ENCODE measurements at regions not wholly inside any gene's neighbourhood (a gene's known extent, or its start where the extent isn't known, plus 50 kb on each side); places are given as distances from the start of the nearest gene placed in this dataset.

- Mint-ChIP-seq H3K4me3 (no peak overlapping the region), H3K4me1 (no peaks in the 10 kb centered on the region)
Measured at GRCh38 chr16:65429504-65430181, 307.8 kb upstream of the CDH11 start.

GRCh38 chr16:65426484-65426883 is 304.6 kb upstream of the CDH11 start:
- DNase-seq (no peak), ATAC-seq (ENCODE audit: low read depth) (no peak)
- no peaks in the 10 kb centered on the region for H3K36me3 Mint-ChIP-seq
- H3K27me3 Mint-ChIP-seq: no peaks in the 10 kb centered on the region
- H3K27ac Mint-ChIP-seq: no peak overlapping the region
- H3K4me3 Mint-ChIP-seq: no peak overlapping the region
- POLR2A ChIA-PET: no interaction called here
- no peaks in the 10 kb centered on the region for H3K9me3 Mint-ChIP-seq
- no peaks in the 10 kb centered on the region for H3K4me1 Mint-ChIP-seq

More at GRCh38 chr16:65429504-65430181, 307.8 kb upstream of the CDH11 start:
- no peaks in the 10 kb centered on the region for H3K9me3 Mint-ChIP-seq
- H3K27me3 Mint-ChIP-seq: no peaks in the 10 kb centered on the region
- H3K36me3 Mint-ChIP-seq: no peaks in the 10 kb centered on the region
- DNase-seq (no peak), ATAC-seq (ENCODE audit: low read depth) (no peak)
- POLR2A ChIA-PET: no interaction called here
- H3K27ac Mint-ChIP-seq: no peak overlapping the region

- H3K27ac Mint-ChIP-seq: no peak overlapping the region
- H3K27me3 Mint-ChIP-seq: no peaks in the 10 kb centered on the region
- POLR2A ChIA-PET: no interaction called here
- H3K9me3 Mint-ChIP-seq: no peaks in the 10 kb centered on the region
- H3K4me3 Mint-ChIP-seq: no peak overlapping the region
- H3K4me1 Mint-ChIP-seq: no peaks in the 10 kb centered on the region
- DNase-seq (no peak), ATAC-seq (ENCODE audit: low read depth) (no peak)
- H3K36me3 Mint-ChIP-seq: no peaks in the 10 kb centered on the region
Measured at GRCh38 chr16:65422934-65423333, 301.1 kb upstream of the CDH11 start.

- DNase-seq: no peak
Measured at GRCh38 chr16:65421596-65421995, 299.7 kb upstream of the CDH11 start.

GRCh38 chr16:65418435-65418834 is 296.6 kb upstream of the CDH11 start:
- H3K9me3 Mint-ChIP-seq: no peaks in the 10 kb centered on the region
- no peak for DNase-seq
- H3K27ac Mint-ChIP-seq: no peak overlapping the region
- H3K4me3 Mint-ChIP-seq: no peak overlapping the region
- H3K4me1 Mint-ChIP-seq: no peaks in the 10 kb centered on the region
- no peaks in the 10 kb centered on the region for H3K36me3 Mint-ChIP-seq
- POLR2A ChIA-PET: no interaction called here
- H3K27me3 Mint-ChIP-seq: no peaks in the 10 kb centered on the region
- ATAC-seq (ENCODE audit: low read depth): no peak

More at GRCh38 chr16:65421596-65421995, 299.7 kb upstream of the CDH11 start:
- POLR2A ChIA-PET: no interaction called here
- H3K27me3 Mint-ChIP-seq: no peaks in the 10 kb centered on the region
- no peaks in the 10 kb centered on the region for H3K9me3 Mint-ChIP-seq
- no peaks in the 10 kb centered on the region for H3K36me3 Mint-ChIP-seq
- H3K27ac Mint-ChIP-seq: no peak overlapping the region
- H3K4me1 Mint-ChIP-seq: no peaks in the 10 kb centered on the region
- ATAC-seq (ENCODE audit: low read depth): no peak
- no peak overlapping the region for H3K4me3 Mint-ChIP-seq

GRCh38 chr16:65415460-65415859 is 293.6 kb upstream of the CDH11 start:
- no peak overlapping the region for H3K27ac Mint-ChIP-seq
- POLR2A ChIA-PET: no interaction called here
- no peaks in the 10 kb centered on the region for H3K9me3 Mint-ChIP-seq
- DNase-seq (no peak), ATAC-seq (ENCODE audit: low read depth) (no peak)
- H3K4me1 Mint-ChIP-seq: no peaks in the 10 kb centered on the region
- no peaks in the 10 kb centered on the region for H3K27me3 Mint-ChIP-seq
- H3K36me3 Mint-ChIP-seq: no peaks in the 10 kb centered on the region
- H3K4me3 Mint-ChIP-seq: no peak overlapping the region

- POLR2A ChIA-PET: no interaction called here
- ATAC-seq (ENCODE audit: low read depth) (no peak), DNase-seq (no peak)
- no peaks in the 10 kb centered on the region for H3K27me3 Mint-ChIP-seq
- H3K4me1 Mint-ChIP-seq: no peaks in the 10 kb centered on the region
- no peaks in the 10 kb centered on the region for H3K36me3 Mint-ChIP-seq
- H3K4me3 Mint-ChIP-seq: no peak overlapping the region
- H3K27ac Mint-ChIP-seq: no peak overlapping the region
- H3K9me3 Mint-ChIP-seq: no peaks in the 10 kb centered on the region
Measured at GRCh38 chr16:65414284-65414984, 292.6 kb upstream of the CDH11 start.

- DNase-seq (no peak), ATAC-seq (ENCODE audit: low read depth) (no peak)
- no peak overlapping the region for H3K4me3 Mint-ChIP-seq
- POLR2A ChIA-PET: no interaction called here
- H3K9me3 Mint-ChIP-seq: no peaks in the 10 kb centered on the region
- no peaks in the 10 kb centered on the region for H3K36me3 Mint-ChIP-seq
- H3K27me3 Mint-ChIP-seq: no peaks in the 10 kb centered on the region
- H3K4me1 Mint-ChIP-seq: no peaks in the 10 kb centered on the region
- no peak overlapping the region for H3K27ac Mint-ChIP-seq
Measured at GRCh38 chr16:65413861-65414260, 292.0 kb upstream of the CDH11 start.

- no peaks in the 10 kb centered on the region for H3K9me3 Mint-ChIP-seq
- POLR2A ChIA-PET: no interaction called here
- no peak for DNase-seq
- H3K27me3 Mint-ChIP-seq: no peaks in the 10 kb centered on the region
- H3K27ac Mint-ChIP-seq: no peak overlapping the region
- H3K4me3 Mint-ChIP-seq: no peak overlapping the region
- H3K36me3 Mint-ChIP-seq: no peaks in the 10 kb centered on the region
- no peak for ATAC-seq (ENCODE audit: low read depth)
- no peaks in the 10 kb centered on the region for H3K4me1 Mint-ChIP-seq
Measured at GRCh38 chr16:65410801-65411200, 288.9 kb upstream of the CDH11 start.

GRCh38 chr16:65409510-65409909 is 287.6 kb upstream of the CDH11 start:
- Mint-ChIP-seq H3K9me3 (no peaks in the 10 kb centered on the region), H3K4me3 (no peak overlapping the region), H3K36me3 (no peaks in the 10 kb centered on the region), H3K4me1 (no peaks in the 10 kb centered on the region), H3K27ac (no peak overlapping the region), H3K27me3 (no peaks in the 10 kb centered on the region)
- POLR2A ChIA-PET: no interaction called here
- no peak for DNase-seq
- no peak for ATAC-seq (ENCODE audit: low read depth)

GRCh38 chr16:65406933-65407332 is 285.1 kb upstream of the CDH11 start:
- DNase-seq: no peak

GRCh38 chr16:65406116-65406515 is 284.3 kb upstream of the CDH11 start:
- POLR2A ChIA-PET: no interaction called here

More at GRCh38 chr16:65406933-65407332, 285.1 kb upstream of the CDH11 start:
- POLR2A ChIA-PET: no interaction called here
- no peaks in the 10 kb centered on the region for H3K27me3 Mint-ChIP-seq
- no peak overlapping the region for H3K27ac Mint-ChIP-seq
- no peaks in the 10 kb centered on the region for H3K4me1 Mint-ChIP-seq
- H3K4me3 Mint-ChIP-seq: no peak overlapping the region
- H3K36me3 Mint-ChIP-seq: no peaks in the 10 kb centered on the region
- ATAC-seq (ENCODE audit: low read depth): no peak
- H3K9me3 Mint-ChIP-seq: peaks cover 1% of the 10 kb centered on the region

GRCh38 chr16:65394281-65394680 is 272.4 kb upstream of the CDH11 start:
- no peaks in the 10 kb centered on the region for H3K4me1 Mint-ChIP-seq
- H3K36me3 Mint-ChIP-seq: no peaks in the 10 kb centered on the region
- peaks cover 8% of the 10 kb centered on the region for H3K9me3 Mint-ChIP-seq
- POLR2A ChIA-PET: no interaction called here
- DNase-seq: no peak
- no peak for ATAC-seq (ENCODE audit: low read depth)
- no peak overlapping the region for H3K27ac Mint-ChIP-seq
- H3K4me3 Mint-ChIP-seq: no peak overlapping the region
- no peaks in the 10 kb centered on the region for H3K27me3 Mint-ChIP-seq

More at GRCh38 chr16:65406116-65406515, 284.3 kb upstream of the CDH11 start:
- H3K4me1 Mint-ChIP-seq: no peaks in the 10 kb centered on the region
- H3K27ac Mint-ChIP-seq: no peak overlapping the region
- H3K27me3 Mint-ChIP-seq: no peaks in the 10 kb centered on the region
- DNase-seq (no peak), ATAC-seq (ENCODE audit: low read depth) (no peak)
- H3K9me3 Mint-ChIP-seq: peaks cover 1% of the 10 kb centered on the region
- no peak overlapping the region for H3K4me3 Mint-ChIP-seq
- no peaks in the 10 kb centered on the region for H3K36me3 Mint-ChIP-seq

GRCh38 chr16:65392806-65393565 is 271.1 kb upstream of the CDH11 start:
- H3K36me3 Mint-ChIP-seq: no peaks in the 10 kb centered on the region
- POLR2A ChIA-PET: no interaction called here
- H3K27ac Mint-ChIP-seq: no peak overlapping the region
- peaks cover 8% of the 10 kb centered on the region for H3K9me3 Mint-ChIP-seq
- DNase-seq: no peak
- no peak for ATAC-seq (ENCODE audit: low read depth)
- no peak overlapping the region for H3K4me3 Mint-ChIP-seq
- H3K4me1 Mint-ChIP-seq: no peaks in the 10 kb centered on the region
- H3K27me3 Mint-ChIP-seq: no peaks in the 10 kb centered on the region

All from activated naive CD8-positive, alpha-beta T cell treated with anti-CD3 and anti-CD28 coated beads, Interleukin-2, amount 10 ng/mL, durations not matched to agents 7 days and 5 days (primary cell).